Dermis microvascular lymphatic vessel endothelial cell (primary cell): ENCODE measurements at regions not wholly inside any gene's neighbourhood (a gene's known extent, or its start where the extent isn't known, plus 50 kb on each side); places are given as distances from the start of the nearest gene placed in this dataset.

Experiments
- DNase-seq, 2 donors: peaks; one replicate each; pipeline versions ENCODE4 v3.0.0 to v3.0.0-alpha.2; 2010; ENCODE audit warnings: low read depth in 2 of 2

DNA sequence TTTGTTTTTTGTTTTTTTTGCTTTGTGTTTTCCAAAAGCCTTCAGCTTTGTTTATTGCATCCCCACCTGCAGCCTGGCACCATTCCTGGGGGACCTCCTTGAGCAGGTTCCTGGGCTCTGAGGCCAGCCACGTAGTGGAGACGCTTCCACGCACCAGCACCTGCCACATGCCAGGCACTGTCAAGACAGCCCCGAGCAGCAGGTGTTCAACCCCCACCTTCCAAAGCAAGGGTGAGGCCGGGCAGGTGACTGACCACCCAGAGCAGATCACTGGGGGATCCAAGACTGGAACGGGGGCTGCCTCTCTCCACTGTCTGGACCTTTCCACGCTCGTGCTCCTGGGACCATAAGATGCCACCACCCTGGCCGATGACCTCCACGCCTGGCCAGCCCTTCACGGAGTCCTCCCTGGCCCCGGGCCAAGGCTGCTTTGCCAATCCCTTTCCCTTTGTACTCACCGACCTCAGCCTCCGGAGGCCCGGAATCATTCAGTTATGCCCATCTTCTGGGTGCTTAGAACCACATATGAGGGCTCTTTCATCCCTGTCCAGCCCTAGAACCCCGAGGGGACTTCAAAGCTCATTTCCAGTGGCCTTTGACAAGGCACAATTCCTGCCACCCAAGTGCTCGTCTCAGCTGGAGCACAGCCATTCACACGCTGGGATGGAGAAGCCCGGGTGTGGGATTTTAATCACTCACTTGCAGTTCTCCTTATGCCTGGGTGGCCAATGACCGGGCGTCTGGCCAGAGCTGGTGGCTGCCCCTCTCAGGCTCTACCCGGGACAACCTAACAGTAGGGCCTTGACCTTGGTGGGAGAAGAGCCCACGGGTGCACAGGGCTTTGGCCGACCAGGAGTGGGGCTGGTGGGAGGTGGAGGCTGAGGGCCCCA lies 330.8 kb downstream of the NPHP4 start:
- DNase-seq, result no peak

DNA sequence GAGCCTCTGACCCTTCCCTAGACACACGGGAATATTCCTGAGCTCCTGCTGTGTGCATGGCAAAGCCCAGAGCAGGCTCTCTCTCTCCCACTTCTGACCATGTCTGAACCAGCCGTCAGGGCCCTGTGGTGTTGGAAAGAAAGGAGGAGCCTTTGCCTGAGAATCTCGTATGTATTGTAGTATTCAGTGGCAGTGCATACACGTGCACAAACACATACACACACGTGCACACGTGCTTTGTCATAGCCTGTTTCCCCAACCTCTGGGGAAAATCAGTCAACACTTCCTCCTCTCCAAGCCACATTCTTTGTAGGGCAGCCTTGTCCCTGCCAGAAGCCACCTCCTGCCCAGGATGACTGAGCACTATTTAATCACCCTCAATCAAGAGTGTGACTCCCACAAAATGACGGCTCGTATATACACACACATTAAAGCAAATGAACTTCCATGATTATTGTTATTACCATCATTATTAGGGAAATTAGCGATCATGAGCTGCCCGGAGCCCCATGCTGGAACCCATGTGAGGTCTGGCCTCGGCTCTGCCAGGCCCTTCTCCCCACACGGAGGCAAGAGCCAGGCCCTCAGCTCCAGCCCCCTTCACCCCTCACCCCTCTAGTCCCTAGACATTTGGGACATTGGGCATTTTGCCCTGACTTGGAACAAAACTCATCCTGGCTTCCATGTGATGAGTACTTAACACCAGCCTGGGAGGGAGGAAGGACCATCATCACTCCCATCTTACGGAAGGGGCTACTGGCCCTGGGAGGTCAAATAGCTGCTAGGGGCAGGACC lies 331.9 kb downstream of the NPHP4 start:
- DNase-seq, result no peak

DNA sequence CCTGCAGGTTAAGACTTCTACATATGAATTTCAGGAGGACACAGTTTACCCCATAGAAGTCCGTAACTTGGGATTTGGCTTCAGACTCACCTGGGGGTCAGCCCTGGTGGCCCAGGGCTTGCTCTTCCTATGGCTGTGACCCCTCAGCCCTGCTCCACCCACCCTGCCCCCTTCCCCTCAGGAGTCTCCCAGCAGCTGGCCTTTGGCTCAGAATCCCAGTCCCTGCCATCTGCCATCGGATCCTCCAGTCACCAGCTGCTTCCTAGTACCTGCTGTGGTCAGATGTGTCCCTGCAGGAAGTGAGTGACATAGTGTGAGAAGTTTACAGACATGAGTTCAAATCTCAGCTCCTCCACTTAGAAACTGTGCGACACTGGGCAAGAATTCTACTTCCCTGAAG lies 332.6 kb downstream of the NPHP4 start:
- no peak for DNase-seq

DNA sequence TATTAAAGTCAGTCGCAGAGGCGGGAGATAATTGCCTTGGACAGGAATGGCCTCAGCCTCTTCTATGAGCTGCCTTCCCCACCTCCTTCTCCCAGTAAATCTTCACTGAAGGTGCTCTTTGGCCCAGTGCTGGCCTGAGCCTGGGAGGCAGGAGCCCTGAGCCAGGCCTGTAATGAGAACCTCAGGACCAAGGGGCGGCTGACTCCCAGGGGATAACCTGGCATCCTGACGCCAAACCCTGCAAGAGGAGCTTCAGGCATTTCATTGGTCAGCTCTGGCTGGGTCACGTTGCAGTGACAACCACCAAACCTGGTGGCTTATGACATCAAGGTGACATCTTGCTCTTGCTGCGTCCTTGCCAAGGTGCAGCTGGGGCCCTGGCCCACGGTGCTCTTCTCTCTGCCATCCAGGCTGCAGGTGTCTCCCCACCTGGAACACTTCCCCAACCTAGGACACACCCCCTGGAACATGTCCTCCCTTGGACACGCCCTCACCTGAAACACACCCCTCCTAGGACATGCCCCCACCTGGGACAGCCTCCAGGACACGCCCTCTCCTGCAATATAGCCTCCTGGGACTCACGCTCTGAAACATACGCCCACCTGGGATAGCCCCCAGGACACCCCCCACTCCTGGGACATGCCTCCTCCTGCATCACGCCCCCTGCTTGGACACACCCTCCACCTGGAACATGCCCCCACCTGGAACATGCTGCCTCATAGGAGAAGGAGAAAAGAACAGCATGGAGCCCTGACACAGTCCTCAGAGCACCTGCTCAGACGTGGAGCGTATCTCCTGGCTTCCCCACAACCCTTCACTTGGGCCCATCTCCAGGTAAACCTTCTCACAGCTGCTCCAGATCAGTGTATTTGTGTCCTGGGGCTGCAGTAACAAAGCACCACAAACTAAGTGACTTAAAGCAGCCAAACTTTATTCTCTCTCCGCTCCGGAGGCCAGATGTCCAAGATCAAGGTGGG lies 333.6 kb downstream of the NPHP4 start:
- DNase-seq, result no peak

- no peak for DNase-seq
These were observed 340.0 kb downstream of the NPHP4 start for GRCh38 chr1:5651964-5652821.

GRCh38 chr1:5651473-5651872 lies 340.8 kb downstream of the NPHP4 start:
- no peak for DNase-seq

- no peak for DNase-seq
These were observed 341.2 kb downstream of the NPHP4 start for GRCh38 chr1:5651027-5651410.

GRCh38 chr1:5650283-5651026 lies 341.8 kb downstream of the NPHP4 start:
- DNase-seq, result no peak

- DNase-seq, result no peak
These were observed 342.4 kb downstream of the NPHP4 start for GRCh38 chr1:5649795-5650194.

- DNase-seq, result no peak
These were observed 343.1 kb downstream of the NPHP4 start for GRCh38 chr1:5649166-5649551.

DNA sequence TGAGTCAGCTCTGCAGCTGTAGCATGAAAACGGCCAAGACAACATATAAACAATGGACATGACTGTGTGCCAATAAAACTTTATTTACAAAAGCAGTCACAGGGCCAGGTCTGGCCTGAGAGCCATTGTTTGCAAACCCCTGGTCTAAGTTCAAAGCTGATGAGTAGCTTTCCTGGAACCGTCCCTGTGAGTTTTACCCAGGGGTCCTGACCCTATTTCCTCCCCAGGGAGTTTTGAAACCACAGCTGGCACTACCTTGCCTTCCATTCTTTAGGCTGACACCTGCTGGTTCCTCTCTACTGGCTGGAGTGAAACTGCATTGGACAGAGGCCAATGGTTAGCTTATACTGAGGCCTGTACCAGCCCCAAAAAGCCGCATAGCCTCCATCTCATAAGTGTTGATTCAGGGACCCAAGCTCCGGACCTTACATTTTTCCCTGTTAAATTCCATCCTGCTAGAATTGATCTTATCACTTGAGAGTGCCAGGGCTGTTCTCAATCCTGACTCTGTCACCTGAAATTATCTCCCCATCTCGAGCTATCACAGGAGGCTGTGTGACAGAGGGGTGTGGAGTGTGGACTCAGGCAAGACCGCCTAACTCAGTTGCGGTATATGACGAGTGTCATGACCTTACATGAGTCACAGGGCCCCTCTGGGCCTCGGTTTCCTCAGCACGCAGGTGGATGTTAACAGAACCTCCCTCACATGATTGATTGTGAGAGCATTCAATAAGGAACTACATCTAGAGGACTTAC lies 343.6 kb downstream of the NPHP4 start:
- no peak for DNase-seq

DNA sequence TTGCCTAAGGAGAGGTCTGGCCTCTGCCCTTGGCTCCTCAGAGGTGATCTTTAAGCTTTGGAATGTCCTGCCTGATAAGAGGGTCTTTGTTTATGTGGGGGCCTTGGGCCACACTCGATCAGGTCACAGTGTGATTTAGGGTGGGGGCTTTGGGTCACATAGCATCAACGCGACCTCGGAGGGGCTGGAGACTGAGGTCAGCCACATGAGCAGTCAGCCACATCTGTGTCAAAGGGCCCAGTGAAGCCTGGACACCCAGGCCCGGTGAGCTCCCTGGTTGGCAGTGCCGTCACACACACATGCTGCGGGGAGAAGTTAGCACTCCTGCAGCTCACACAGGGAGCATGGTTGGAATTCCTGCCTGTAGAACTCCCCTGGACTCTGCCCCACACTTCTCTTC lies 345.0 kb downstream of the NPHP4 start:
- no peak for DNase-seq

- DNase-seq, result no peak
These were observed 345.6 kb downstream of the NPHP4 start for GRCh38 chr1:5646486-5647149.

- no peak for DNase-seq
These were observed 346.3 kb downstream of the NPHP4 start for GRCh38 chr1:5645929-5646328.

- no peak for DNase-seq
These were observed 347.2 kb downstream of the NPHP4 start for GRCh38 chr1:5645135-5645399.

- DNase-seq, result no peak
These were observed 347.7 kb downstream of the NPHP4 start for GRCh38 chr1:5644281-5645134.

GRCh38 chr1:5643360-5644107 lies 348.7 kb downstream of the NPHP4 start:
- no peak for DNase-seq
